ENCODE measurements at regions not wholly inside any gene's neighbourhood (a gene's known extent, or its start where the extent isn't known, plus 50 kb on each side); places are given as distances from the start of the nearest gene placed in this dataset.

GRCh38 chr14:97441740-97442362, 644.7 kb downstream of the VRK1 start:
- DNase-seq (ENCODE audit: extremely low read depth, insufficient read length): peak; percentile 37
- Histone ChIP-seq H3K27me3 (replicated peaks; ENCODE audit: control insufficient read depth, insufficient read depth, low read length) (no peaks in the 10 kb centered on the region), H3K4me3 (replicated peaks; ENCODE audit: low read depth, low read length) (no peak overlapping the region), H3K36me3 (ENCODE audit: control insufficient read depth, insufficient read depth, low read length) (no peaks in the 10 kb centered on the region)
- no peak for TF ChIP-seq CTCF (IDR thresholded peaks at IDR 0.05; ENCODE audit: insufficient read depth, low read length, poor library complexity, severe bottlenecking)

- TF ChIP-seq CTCF (IDR thresholded peaks at IDR 0.05; ENCODE audit: insufficient read depth, low read length, poor library complexity, severe bottlenecking): no peak
- Histone ChIP-seq H3K4me3 (replicated peaks; ENCODE audit: low read depth, low read length) (no peak overlapping the region), H3K27me3 (replicated peaks; ENCODE audit: control insufficient read depth, insufficient read depth, low read length) (no peaks in the 10 kb centered on the region), H3K36me3 (ENCODE audit: control insufficient read depth, insufficient read depth, low read length) (no peaks in the 10 kb centered on the region)
- peak; percentile 39 for DNase-seq (ENCODE audit: extremely low read depth, insufficient read length)
Observed at GRCh38 chr14:97442363-97442762, 645.2 kb downstream of the VRK1 start.

- no peaks in the 10 kb centered on the region for H3K36me3 ChIP-seq (ENCODE audit: control insufficient read depth, insufficient read depth, low read length)
- no peak for TF ChIP-seq CTCF (IDR thresholded peaks at IDR 0.05; ENCODE audit: insufficient read depth, low read length, poor library complexity, severe bottlenecking)
- no peak overlapping the region for H3K4me3 ChIP-seq (replicated peaks; ENCODE audit: low read depth, low read length)
- DNase-seq (ENCODE audit: extremely low read depth, insufficient read length): no peak
- no peaks in the 10 kb centered on the region for H3K27me3 ChIP-seq (replicated peaks; ENCODE audit: control insufficient read depth, insufficient read depth, low read length)
Observed at GRCh38 chr14:97443412-97443811, 646.2 kb downstream of the VRK1 start.

- no peak for DNase-seq (ENCODE audit: extremely low read depth, insufficient read length)
- Histone ChIP-seq H3K36me3 (ENCODE audit: control insufficient read depth, insufficient read depth, low read length) (no peaks in the 10 kb centered on the region), H3K4me3 (replicated peaks; ENCODE audit: low read depth, low read length) (no peak overlapping the region), H3K27me3 (replicated peaks; ENCODE audit: control insufficient read depth, insufficient read depth, low read length) (no peaks in the 10 kb centered on the region)
- no peak for TF ChIP-seq CTCF (IDR thresholded peaks at IDR 0.05; ENCODE audit: insufficient read depth, low read length, poor library complexity, severe bottlenecking)
Observed at GRCh38 chr14:97444248-97444647, 647.1 kb downstream of the VRK1 start.

GRCh38 chr14:97445367-97445766, 648.2 kb downstream of the VRK1 start:
- no peak for DNase-seq (ENCODE audit: extremely low read depth, insufficient read length)
- no peaks in the 10 kb centered on the region for H3K27me3 ChIP-seq (replicated peaks; ENCODE audit: control insufficient read depth, insufficient read depth, low read length)
- H3K4me3 ChIP-seq (replicated peaks; ENCODE audit: low read depth, low read length): no peak overlapping the region
- no peak for TF ChIP-seq CTCF (IDR thresholded peaks at IDR 0.05; ENCODE audit: insufficient read depth, low read length, poor library complexity, severe bottlenecking)
- no peaks in the 10 kb centered on the region for H3K36me3 ChIP-seq (ENCODE audit: control insufficient read depth, insufficient read depth, low read length)

GRCh38 chr14:97446087-97446486, 648.9 kb downstream of the VRK1 start:
- no peak for DNase-seq (ENCODE audit: extremely low read depth, insufficient read length)
- H3K4me3 ChIP-seq (replicated peaks; ENCODE audit: low read depth, low read length): no peak overlapping the region
- TF ChIP-seq CTCF (IDR thresholded peaks at IDR 0.05; ENCODE audit: insufficient read depth, low read length, poor library complexity, severe bottlenecking): peak; percentile 3
- no peaks in the 10 kb centered on the region for H3K27me3 ChIP-seq (replicated peaks; ENCODE audit: control insufficient read depth, insufficient read depth, low read length)
- H3K36me3 ChIP-seq (ENCODE audit: control insufficient read depth, insufficient read depth, low read length): no peaks in the 10 kb centered on the region

Data from GM06990 (cell line).